ENCODE measurements at regions not wholly inside any gene's neighbourhood (a gene's known extent, or its start where the extent isn't known, plus 50 kb on each side); places are given as distances from the start of the nearest gene placed in this dataset.

DNA sequence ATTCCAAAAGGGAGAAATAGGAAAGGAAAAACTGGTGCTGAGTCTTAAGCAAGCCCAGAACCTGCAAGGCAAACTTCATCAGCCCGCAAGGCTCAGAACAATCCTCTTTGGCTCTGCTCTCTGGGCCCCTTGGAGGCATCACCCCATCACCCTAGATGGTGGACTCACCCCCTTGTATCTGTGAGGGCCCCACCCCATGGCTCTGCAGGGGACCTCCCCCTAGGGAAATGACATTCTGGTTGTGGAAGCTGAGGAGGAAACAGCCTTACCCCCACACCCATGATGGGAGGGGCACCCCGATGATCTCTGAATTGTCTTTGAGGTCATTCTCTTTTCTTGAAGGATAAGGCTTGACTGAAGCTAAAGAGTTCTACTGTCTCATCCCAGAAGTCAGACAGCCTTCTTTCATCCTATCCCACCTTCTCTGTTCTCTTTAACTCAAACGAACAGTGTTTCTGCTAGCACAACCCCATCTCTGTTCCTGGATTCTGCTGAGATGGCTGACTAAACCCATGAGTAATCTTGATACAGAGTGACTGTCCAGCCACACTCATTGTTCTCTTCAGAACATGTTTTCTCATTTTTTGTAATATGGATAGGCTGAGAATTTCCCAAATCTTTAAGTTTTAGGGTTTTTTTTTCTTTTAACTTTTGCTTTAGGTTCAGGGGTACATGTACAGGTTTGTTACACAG is 492.1 kb upstream of the MYT1L start:
- Histone ChIP-seq H3K4me1 (ENCODE audit: insufficient read depth, low read length) (no peaks in the 10 kb centered on the region), H3K9me3 (ENCODE audit: control insufficient read depth in 1 of 2, insufficient read depth in 1 of 2, low read length in 2 of 2) (peaks cover 7 to 10% of the 10 kb centered on the region in 2 experiments), H3K27ac (ENCODE audit: low read depth in 1 of 2, low read length in 2 of 2) (no peak overlapping the region), H3K36me3 (ENCODE audit: insufficient read depth, low read length) (no peaks in the 10 kb centered on the region), H3K4me3 (ENCODE audit: low read length) (no peak overlapping the region), H3K27me3 (ENCODE audit: control insufficient read depth in 1 of 2, insufficient read depth in 2 of 2, low read length in 2 of 2) (no peaks in the 10 kb centered on the region)
- Mint-ChIP-seq H3K27me3 (peaks cover 24% of the 10 kb centered on the region), H3K4me3 (no peak overlapping the region), H3K4me1 (ENCODE audit: low read depth) (no peaks in the 10 kb centered on the region), H3K27ac (no peak overlapping the region), H3K9me3 (peaks cover 5% of the 10 kb centered on the region), H3K36me3 (ENCODE audit: low read depth) (no peaks in the 10 kb centered on the region)
- POLR2A ChIA-PET: no interaction called here
- no peak for TF ChIP-seq CTCF (IDR thresholded peaks at IDR 0.05)
- CTCF ChIA-PET: no interaction called here
- DNase-seq (no peak), ATAC-seq (ENCODE audit: poor library complexity) (no peak)
- intact Hi-C loops (cut with DNase I, micrococcal nuclease): no loop called here

- Histone ChIP-seq H3K27ac (ENCODE audit: low read depth in 1 of 2, low read length in 2 of 2) (no peak overlapping the region), H3K27me3 (ENCODE audit: control insufficient read depth in 1 of 2, insufficient read depth in 2 of 2, low read length in 2 of 2) (no peaks in the 10 kb centered on the region), H3K36me3 (ENCODE audit: insufficient read depth, low read length) (no peaks in the 10 kb centered on the region), H3K4me3 (ENCODE audit: low read length) (no peak overlapping the region), H3K9me3 (ENCODE audit: control insufficient read depth in 1 of 2, insufficient read depth in 1 of 2, low read length in 2 of 2) (peaks cover 7 to 10% of the 10 kb centered on the region in 2 experiments), H3K4me1 (ENCODE audit: insufficient read depth, low read length) (no peaks in the 10 kb centered on the region)
- ChIA-PET POLR2A (no interaction called here), CTCF (no interaction called here)
- H3K4me3 Mint-ChIP-seq: no peak overlapping the region
- ATAC-seq (ENCODE audit: poor library complexity) (no peak), DNase-seq (no peak)
- H3K36me3 Mint-ChIP-seq (ENCODE audit: low read depth): no peaks in the 10 kb centered on the region
- H3K27me3 Mint-ChIP-seq: peaks cover 33% of the 10 kb centered on the region
- no peak for TF ChIP-seq CTCF (IDR thresholded peaks at IDR 0.05)
- intact Hi-C loops (cut with DNase I, micrococcal nuclease): no loop called here
- H3K27ac Mint-ChIP-seq: no peak overlapping the region
- peaks cover 5% of the 10 kb centered on the region for H3K9me3 Mint-ChIP-seq
- H3K4me1 Mint-ChIP-seq (ENCODE audit: low read depth): no peaks in the 10 kb centered on the region
These were observed 491.1 kb upstream of the MYT1L start for GRCh38 chr2:2822143-2822542.

DNA sequence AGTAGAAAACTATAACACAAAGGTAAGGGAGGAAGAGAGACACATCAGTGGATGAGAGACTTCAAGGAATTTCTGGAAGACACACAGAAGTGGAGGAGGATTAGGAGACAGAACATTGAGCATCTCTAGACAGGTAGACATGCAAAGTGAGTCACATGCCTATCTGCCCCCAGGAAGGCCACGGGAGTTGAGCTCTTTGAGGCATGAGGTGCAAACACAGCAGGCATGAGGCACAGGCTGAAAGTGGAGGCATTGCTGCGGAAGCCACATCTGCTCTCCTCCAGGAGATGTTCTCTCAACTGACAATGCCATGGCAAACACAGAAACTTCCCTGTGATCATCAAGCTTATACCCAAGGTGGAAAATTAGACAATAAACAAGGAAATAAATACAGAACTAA is 481.6 kb upstream of the MYT1L start:
- Histone ChIP-seq H3K36me3 (ENCODE audit: insufficient read depth, low read length) (no peaks in the 10 kb centered on the region), H3K27me3 (ENCODE audit: control insufficient read depth in 1 of 2, insufficient read depth in 2 of 2, low read length in 2 of 2) (no peaks in the 10 kb centered on the region), H3K27ac (ENCODE audit: low read depth in 1 of 2, low read length in 2 of 2) (no peak overlapping the region), H3K4me1 (ENCODE audit: insufficient read depth, low read length) (no peaks in the 10 kb centered on the region), H3K9me3 (ENCODE audit: control insufficient read depth in 1 of 2, insufficient read depth in 1 of 2, low read length in 2 of 2) (peaks cover 12 to 29% of the 10 kb centered on the region in 2 experiments), H3K4me3 (ENCODE audit: low read length) (no peak overlapping the region)
- Mint-ChIP-seq H3K9me3 (peaks cover 5% of the 10 kb centered on the region), H3K27me3 (peaks cover 8% of the 10 kb centered on the region), H3K4me1 (ENCODE audit: low read depth) (no peaks in the 10 kb centered on the region), H3K4me3 (no peak overlapping the region), H3K27ac (no peak overlapping the region), H3K36me3 (ENCODE audit: low read depth) (no peaks in the 10 kb centered on the region)
- ChIA-PET CTCF (no interaction called here), POLR2A (no interaction called here)
- intact Hi-C loops (cut with DNase I, micrococcal nuclease): no loop called here
- DNase-seq (no peak), ATAC-seq (ENCODE audit: poor library complexity) (no peak)
- no peak for TF ChIP-seq CTCF (IDR thresholded peaks at IDR 0.05)

Measured in CD4-positive, alpha-beta T cell (primary cell).